DND-41 (cell line): ENCODE measurements at regions not wholly inside any gene's neighbourhood (a gene's known extent, or its start where the extent isn't known, plus 50 kb on each side); places are given as distances from the start of the nearest gene placed in this dataset.
"Not testable (repeated sequence)": the region's sequence is repeated elsewhere in the genome, so short reads cannot be mapped to it uniquely, and the experiment has no call there.

Source experiments
- ATAC-seq: fragments of 200-7000 bp; cut with Tn5 transposase; 3 replicates; pipeline ENCODE4 v1.9.1; 2021; ENCODE audit warnings: low read depth; ENCODE audit not compliant: insufficient read depth
- DNase-seq: peaks from one replicate; pipeline ENCODE4 v3.0.0-alpha.2; 2020
- H2AFZ ChIP-seq: 2 replicates; pipeline ENCODE4 v1.6.0; 2012; ENCODE audit warnings: low read depth, low read length
- H3K27ac ChIP-seq: 2 replicates; pipeline ENCODE4 v1.5.1; 2012; ENCODE audit warnings: low read length, inconsistent platforms
- H3K27me3 ChIP-seq: fragments of 200-600 bp; sonication (generic); 2 replicates; pipeline ENCODE4 v1.6.0; 2012; ENCODE audit warnings: low read length, mild to moderate bottlenecking, inconsistent platforms; ENCODE audit not compliant: insufficient read depth, poor library complexity
- H3K36me3 ChIP-seq: 2 replicates; pipeline ENCODE4 v1.5.1; 2012; ENCODE audit warnings: low read length, inconsistent platforms; ENCODE audit not compliant: insufficient read depth
- H3K4me1 ChIP-seq: 2 replicates; pipeline ENCODE4 v1.5.1; 2012; ENCODE audit warnings: mild to moderate bottlenecking, low read length; ENCODE audit not compliant: insufficient read depth
- H3K4me2 ChIP-seq: 2 replicates; pipeline ENCODE4 v1.6.0; 2012; ENCODE audit warnings: mild to moderate bottlenecking, moderate library complexity, low read length, inconsistent platforms; ENCODE audit not compliant: insufficient read depth
- H3K4me3 ChIP-seq, 2 experiments: fragments of 200-600 bp in 1 of 2; shearing (Covaris generic) in 1 of 2; 2 replicates each; pipeline ENCODE4 v1.5.1; 2012 to 2016; ENCODE audit warnings: inconsistent platforms in 2 of 2, low read length in 2 of 2, mild to moderate bottlenecking in 2 of 2, low read depth in 1 of 2, moderate library complexity in 1 of 2
- H3K79me2 ChIP-seq: 2 replicates; pipeline ENCODE4 v1.6.0; 2012; ENCODE audit warnings: low read length, inconsistent platforms; ENCODE audit not compliant: insufficient read depth
- H3K9ac ChIP-seq: 2 replicates; pipeline ENCODE4 v1.6.0; 2012; ENCODE audit warnings: low read depth, mild to moderate bottlenecking, inconsistent platforms, low read length, moderate library complexity
- H3K9me3 ChIP-seq: 2 replicates; pipeline ENCODE4 v1.5.1; 2012; ENCODE audit warnings: low read length, moderate library complexity, mild to moderate bottlenecking, inconsistent platforms; ENCODE audit not compliant: insufficient read depth, severe bottlenecking
- H4K20me1 ChIP-seq: 2 replicates; pipeline ENCODE4 v1.6.0; 2012; ENCODE audit warnings: low read length; ENCODE audit not compliant: insufficient read depth
- CTCF ChIP-seq: IDR thresholded peaks from 2 replicates; pipeline ENCODE4 v1.5.1; 2012; ENCODE audit warnings: borderline replicate concordance, low read length, moderate library complexity, mild to moderate bottlenecking; ENCODE audit not compliant: poor library complexity, severe bottlenecking; ENCODE audit errors: extremely low read depth
- EZH2 ChIP-seq: IDR thresholded peaks from 3 replicates; pipeline ENCODE4 v1.6.1; 2012; ENCODE audit warnings: borderline replicate concordance, low read depth, mild to moderate bottlenecking, moderate library complexity, low read length, inconsistent platforms; ENCODE audit not compliant: severe bottlenecking

GRCh38 chr10:9399275-9399983, 1344.9 kb downstream of the GATA3 start:
- H2AFZ ChIP-seq = no peak overlapping the region
- no peaks in the 10 kb centered on the region for H4K20me1 ChIP-seq
- H3K9me3 ChIP-seq = no peaks in the 10 kb centered on the region
- TF ChIP-seq EZH2 = no peak
- no peak for TF ChIP-seq CTCF
- H3K9ac ChIP-seq = no peak overlapping the region
- H3K79me2 ChIP-seq = no peaks in the 10 kb centered on the region
- DNase-seq = no peak
- no peaks in the 10 kb centered on the region for H3K4me1 ChIP-seq
- no peak overlapping the region for H3K4me2 ChIP-seq
- H3K36me3 ChIP-seq = no peaks in the 10 kb centered on the region
- no peak for ATAC-seq
- H3K4me3 ChIP-seq = no peak overlapping the region
- H3K27me3 ChIP-seq = no peaks in the 10 kb centered on the region
- no peak overlapping the region for H3K27ac ChIP-seq

DNA sequence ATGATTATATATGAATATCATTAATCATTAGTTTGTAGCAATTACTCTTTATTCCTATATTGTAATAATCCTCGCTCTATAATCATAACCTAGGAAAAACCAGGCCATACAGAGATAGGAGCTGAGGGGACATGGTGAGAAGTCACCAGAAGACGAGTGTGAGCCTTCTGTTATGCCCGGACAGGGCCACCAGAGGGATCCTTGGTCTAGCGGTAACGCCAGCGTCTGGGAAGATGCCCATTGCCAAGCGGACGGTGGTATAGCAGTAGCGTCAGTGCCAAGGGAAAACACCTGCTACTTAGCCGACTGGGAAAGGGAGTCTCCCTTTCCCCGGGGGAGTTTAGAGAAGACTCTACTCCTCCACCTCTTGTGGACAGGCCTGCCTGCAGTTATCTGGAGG, 1347.6 kb downstream of the GATA3 start:
- H3K27ac ChIP-seq, H3K27me3 ChIP-seq, ATAC-seq, H3K9ac ChIP-seq, H3K36me3 ChIP-seq, H3K9me3 ChIP-seq, H4K20me1 ChIP-seq, H3K79me2 ChIP-seq, H3K4me2 ChIP-seq, H2AFZ ChIP-seq, DNase-seq, H3K4me3 ChIP-seq, H3K4me1 ChIP-seq: not testable (repeated sequence)
- peak; percentile 23 for TF ChIP-seq CTCF

- H3K27me3 ChIP-seq, H2AFZ ChIP-seq, H3K9me3 ChIP-seq, H3K4me2 ChIP-seq, ATAC-seq, H3K36me3 ChIP-seq, H3K9ac ChIP-seq, H3K4me3 ChIP-seq, H3K79me2 ChIP-seq, DNase-seq, H4K20me1 ChIP-seq, H3K4me1 ChIP-seq, H3K27ac ChIP-seq: not testable (repeated sequence)
Observed at GRCh38 chr10:9402507-9403195, 1348.2 kb downstream of the GATA3 start.

- H2AFZ ChIP-seq, H3K27ac ChIP-seq, H3K27me3 ChIP-seq, H3K4me1 ChIP-seq, H3K9ac ChIP-seq, DNase-seq, H3K4me2 ChIP-seq, H4K20me1 ChIP-seq, H3K79me2 ChIP-seq, ATAC-seq, H3K9me3 ChIP-seq, H3K36me3 ChIP-seq, H3K4me3 ChIP-seq: not testable (repeated sequence)
Observed at GRCh38 chr10:9407201-9407600, 1352.7 kb downstream of the GATA3 start.
